ENCODE measurements at regions not wholly inside any gene's neighbourhood (a gene's known extent, or its start where the extent isn't known, plus 50 kb on each side); places are given as distances from the start of the nearest gene placed in this dataset.

DNA sequence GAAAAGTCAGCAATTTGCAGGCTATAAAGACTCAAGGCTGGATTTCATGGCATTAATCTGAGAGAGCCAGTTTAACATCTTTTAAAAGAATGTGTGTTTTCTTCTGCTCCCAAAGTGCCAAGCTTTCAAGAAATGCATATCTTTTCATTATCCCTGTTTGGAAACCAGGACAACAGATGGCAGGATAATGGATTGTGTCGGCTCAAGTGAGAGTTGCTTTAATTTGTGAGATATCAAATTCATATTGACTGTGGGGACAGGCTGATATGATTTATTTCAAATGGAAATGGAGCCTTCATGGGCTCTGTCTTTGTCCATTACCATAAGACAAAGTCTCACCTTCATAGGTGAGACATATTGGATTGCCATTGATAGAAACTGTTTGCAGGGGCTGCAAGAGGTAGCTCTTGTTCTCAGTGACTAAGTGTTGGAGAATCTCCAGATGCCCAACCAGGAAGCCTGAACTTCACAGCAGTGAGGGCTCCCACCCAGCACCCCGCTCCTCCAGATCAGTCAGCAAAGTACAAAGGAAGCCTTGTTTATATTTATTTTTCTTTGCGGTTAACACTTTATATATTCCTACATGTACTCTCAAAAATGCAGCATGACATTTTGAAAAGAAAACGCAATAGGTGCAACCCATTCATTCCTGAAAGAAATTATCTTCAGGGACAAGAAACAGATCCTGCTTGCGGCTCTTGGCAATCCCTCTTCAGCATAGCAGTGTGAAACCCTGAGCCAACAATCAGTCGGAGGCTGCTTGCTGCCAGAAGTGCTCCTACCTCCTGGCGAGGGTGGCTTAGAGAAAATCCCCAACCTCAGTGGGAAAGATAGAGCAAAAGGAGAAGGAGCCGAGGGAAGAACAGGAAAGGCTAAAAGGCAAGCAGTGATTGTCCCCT is 65.8 kb upstream of the ATL2 start:
- TF ChIP-seq CTCF (IDR thresholded peaks at IDR 0.05; ENCODE audit: low read depth, low read length) (no peak), EZH2phosphoT487 (IDR thresholded peaks at IDR 0.05; ENCODE audit: low read depth) (no peak)

Data from OCI-LY3 (cell line).